NCI-H146 treated with DMSO at 0.1 percent for 48 hours (cell line): ENCODE measurements at regions not wholly inside any gene's neighbourhood (a gene's known extent, or its start where the extent isn't known, plus 50 kb on each side); places are given as distances from the start of the nearest gene placed in this dataset.

Experiments used
- DNase-seq: peaks from one replicate; lab custom pipeline; 2025; ENCODE audit not compliant: unreplicated experiment; lab: John Stamatoyannopoulos, UW

- DNase-seq = no peak
These were observed 49.7 kb upstream of the USP3 start for GRCh38 chr15:63454503-63455211.
